HFF-Myc (cell line): ENCODE measurements at regions not wholly inside any gene's neighbourhood (a gene's known extent, or its start where the extent isn't known, plus 50 kb on each side); places are given as distances from the start of the nearest gene placed in this dataset.
"Not testable (repeated sequence)": the region's sequence is repeated elsewhere in the genome, so short reads cannot be mapped to it uniquely, and the experiment has no call there.

Experiments
- DNase-seq: peaks from one replicate; pipeline ENCODE4 v3.0.0-alpha.2; 2011; ENCODE audit warnings: low read depth; ENCODE audit errors: extremely low read depth
- H3K4me3 ChIP-seq: replicated peaks from 2 replicates; pipeline ENCODE4 v1.5.1; 2011; ENCODE audit warnings: low read depth, mild to moderate bottlenecking, control low read depth, low read length
- TF ChIP-seq, protein P1 (sequence below): IDR thresholded peaks from 2 replicates; pipeline ENCODE4 v1.5.1; 2012; ENCODE audit warnings: mild to moderate bottlenecking, low read depth, low read length, control low read depth; ENCODE audit errors: missing control alignments

DNA sequence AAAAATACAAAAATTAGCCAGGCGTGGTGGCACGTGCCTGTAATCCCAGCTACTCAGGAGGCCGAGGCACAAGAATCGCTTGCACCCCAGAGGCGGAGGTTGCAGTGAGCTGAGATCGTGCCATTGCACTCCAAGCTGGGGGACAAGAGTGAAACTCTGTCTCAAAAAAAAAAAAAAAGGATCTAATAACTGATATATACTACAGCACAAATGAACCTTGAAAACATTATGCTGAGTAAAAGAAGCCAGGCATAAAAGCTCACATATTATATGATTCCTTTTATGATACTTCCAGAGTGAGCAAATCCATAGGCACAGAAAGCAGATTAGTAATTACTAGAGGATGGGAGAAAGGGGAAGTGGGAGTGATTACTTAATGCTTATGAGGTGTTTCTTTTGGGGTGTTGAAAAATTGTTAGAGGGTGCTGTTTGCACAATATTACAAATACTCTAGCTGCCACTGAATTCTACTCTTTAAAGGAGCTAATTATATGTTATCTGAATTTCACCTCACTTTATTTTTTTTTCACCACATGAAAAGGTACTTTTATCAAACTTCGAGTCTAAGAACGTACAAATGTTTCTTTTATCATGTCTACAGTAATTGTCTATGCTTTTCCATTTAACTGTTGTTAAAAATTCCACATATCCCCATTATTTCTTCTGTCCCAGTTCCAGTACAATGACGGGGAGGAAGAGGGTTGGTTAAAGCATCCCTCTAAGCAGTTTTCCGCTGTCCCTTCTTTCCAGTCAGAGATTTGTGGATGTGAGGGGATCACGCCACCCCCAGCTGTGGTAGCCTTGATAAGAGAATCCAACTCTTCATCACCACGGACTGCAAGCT is 77.7 kb upstream of the FAM174B start:
- H3K4me3 ChIP-seq: peak overlapping the region; percentile 27
- TF ChIP-seq, protein P1, sequence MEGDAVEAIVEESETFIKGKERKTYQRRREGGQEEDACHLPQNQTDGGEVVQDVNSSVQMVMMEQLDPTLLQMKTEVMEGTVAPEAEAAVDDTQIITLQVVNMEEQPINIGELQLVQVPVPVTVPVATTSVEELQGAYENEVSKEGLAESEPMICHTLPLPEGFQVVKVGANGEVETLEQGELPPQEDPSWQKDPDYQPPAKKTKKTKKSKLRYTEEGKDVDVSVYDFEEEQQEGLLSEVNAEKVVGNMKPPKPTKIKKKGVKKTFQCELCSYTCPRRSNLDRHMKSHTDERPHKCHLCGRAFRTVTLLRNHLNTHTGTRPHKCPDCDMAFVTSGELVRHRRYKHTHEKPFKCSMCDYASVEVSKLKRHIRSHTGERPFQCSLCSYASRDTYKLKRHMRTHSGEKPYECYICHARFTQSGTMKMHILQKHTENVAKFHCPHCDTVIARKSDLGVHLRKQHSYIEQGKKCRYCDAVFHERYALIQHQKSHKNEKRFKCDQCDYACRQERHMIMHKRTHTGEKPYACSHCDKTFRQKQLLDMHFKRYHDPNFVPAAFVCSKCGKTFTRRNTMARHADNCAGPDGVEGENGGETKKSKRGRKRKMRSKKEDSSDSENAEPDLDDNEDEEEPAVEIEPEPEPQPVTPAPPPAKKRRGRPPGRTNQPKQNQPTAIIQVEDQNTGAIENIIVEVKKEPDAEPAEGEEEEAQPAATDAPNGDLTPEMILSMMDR: no peak
- DNase-seq: no peak

DNA sequence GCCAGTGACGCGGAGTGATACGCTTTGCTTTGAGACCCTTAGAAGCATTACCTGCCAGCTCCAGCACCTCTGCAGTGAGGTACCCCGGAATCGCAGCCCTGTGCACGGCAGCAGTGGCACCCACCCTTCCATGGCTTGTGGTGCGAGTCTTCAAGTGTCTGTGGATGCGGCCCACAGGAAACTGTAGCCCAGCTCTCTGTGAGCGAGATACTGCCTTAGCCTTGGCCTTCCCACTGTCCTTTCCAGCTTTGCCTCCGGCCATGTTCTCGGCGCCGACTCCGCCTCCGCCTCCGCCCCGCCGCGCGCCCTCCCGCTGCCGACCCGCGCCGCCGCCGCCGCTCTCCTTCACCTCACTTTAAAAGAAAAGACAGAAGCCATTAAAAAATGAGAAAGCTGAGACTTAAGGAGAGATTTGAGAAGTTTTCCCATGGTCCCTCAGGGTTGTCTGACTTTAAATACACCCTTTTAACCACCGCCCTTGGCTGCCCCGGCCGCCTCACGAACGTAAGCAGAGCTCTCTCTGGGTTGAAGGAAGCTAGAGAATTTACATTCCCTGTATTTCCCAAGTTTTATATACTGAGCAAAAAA is 78.5 kb upstream of the FAM174B start:
- TF ChIP-seq, protein P1: no peak
- peak overlapping the region; percentile 35 for H3K4me3 ChIP-seq
- no peak for DNase-seq

DNA sequence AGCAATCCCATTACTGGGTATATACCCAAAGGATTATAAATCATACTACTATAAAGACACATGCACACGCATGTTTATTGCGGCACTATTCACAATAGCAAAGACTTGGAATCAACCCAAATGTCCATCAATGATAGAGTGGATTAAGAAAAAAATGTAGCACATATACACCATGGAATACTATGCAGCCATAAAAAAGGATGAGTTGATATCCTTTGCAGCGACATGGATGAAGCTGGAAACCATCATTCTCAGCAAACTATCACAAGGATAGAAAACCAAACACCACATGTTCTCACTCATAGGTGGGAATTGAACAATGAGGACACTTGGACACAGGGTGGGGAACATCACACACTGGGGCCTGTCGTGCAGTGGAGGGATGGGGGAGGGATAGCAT is 83.7 kb upstream of the FAM174B start:
- H3K4me3 ChIP-seq, DNase-seq: not testable (repeated sequence)

DNA sequence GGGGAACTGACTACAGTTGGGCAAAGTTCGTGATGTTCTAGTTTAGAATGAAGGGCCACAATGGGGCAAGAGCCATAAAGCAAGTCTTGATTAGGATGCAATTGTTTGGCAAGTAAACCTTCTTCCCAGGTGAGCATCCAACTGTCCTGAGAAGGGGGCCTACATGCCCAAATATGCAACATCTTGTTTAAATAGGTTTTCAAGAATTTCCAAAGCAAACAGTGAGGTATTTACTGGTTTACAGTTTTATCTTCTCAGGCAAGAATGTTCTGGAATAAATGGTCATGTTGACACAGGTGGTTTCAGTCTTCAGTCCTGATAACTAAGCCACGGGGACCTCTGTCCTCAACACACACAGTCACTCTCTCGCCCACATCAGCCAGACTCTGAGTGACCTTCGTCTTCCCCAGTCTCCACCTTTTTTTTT is 90.3 kb upstream of the FAM174B start:
- TF ChIP-seq, protein P1: no peak
- H3K4me3 ChIP-seq: no peak overlapping the region
- DNase-seq: no peak

DNA sequence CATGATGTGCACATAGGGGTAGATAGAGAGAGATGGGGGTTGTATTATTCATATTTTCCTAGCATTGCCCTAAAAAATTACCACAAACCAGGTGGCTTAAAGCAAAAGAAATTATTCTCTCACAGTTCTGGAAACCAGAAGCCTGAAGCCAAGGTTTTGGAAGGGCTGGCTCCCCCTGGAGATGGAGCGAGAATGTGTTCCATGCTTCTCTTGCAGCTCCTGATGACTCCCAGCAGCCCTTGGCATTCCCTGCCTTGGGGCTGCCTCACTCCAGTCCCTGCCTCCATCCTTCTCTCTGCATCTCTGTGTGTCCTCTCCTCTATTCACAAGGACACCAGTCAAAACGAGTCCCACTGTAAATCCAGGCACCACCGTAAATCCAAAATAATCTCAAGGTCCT is 91.5 kb upstream of the FAM174B start:
- TF ChIP-seq, protein P1: no peak
- DNase-seq: no peak
- no peak overlapping the region for H3K4me3 ChIP-seq

DNA sequence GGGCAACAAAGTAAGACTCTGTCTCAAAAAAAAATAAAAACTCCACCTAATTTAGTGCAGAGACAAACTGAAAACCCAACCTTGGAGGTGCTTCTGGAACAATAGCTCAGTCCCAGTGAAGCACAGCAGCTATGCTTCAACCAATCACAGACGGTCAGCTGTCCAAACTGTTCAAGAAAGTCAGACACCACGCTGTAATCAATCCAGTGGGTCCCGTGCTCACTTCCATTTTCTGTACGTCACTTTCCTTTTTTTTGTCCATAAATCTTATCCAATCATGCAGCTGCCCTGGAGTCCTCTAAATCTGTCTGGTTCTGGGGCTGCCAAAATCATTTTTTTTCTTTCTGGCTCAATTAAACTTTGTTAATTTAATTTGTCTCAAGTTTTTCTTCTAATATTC is 93.6 kb upstream of the FAM174B start:
- TF ChIP-seq, protein P1: no peak
- H3K4me3 ChIP-seq: no peak overlapping the region
- no peak for DNase-seq

DNA sequence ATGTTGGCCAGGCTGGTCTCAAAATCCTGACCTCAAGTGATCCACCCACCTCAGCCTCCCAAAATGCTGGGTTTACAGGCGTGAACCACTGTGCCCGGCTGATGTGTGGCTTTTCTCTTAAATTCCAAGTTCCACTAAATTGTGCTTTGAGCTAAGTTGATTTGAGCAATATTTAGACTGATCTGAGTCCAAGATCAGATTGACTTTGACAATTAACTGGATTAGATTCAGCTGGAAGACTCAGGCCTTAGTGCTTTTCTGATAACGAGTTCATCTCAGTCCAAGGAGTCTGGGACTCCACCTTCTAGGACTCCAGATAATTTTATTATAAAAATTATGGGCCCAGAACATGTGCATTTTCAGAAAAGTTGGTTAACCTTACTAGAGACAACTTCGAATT is 94.4 kb upstream of the FAM174B start:
- TF ChIP-seq, protein P1: no peak
- no peak overlapping the region for H3K4me3 ChIP-seq
- no peak for DNase-seq
